HG03460 (cell line): ENCODE measurements at regions not wholly inside any gene's neighbourhood (a gene's known extent, or its start where the extent isn't known, plus 50 kb on each side); places are given as distances from the start of the nearest gene placed in this dataset.

Experiments
- ATAC-seq: cut with Tn5 transposase; IDR thresholded peaks from one replicate; pipeline ENCODE4 v1.9.1; 2021; ENCODE audit not compliant: unreplicated experiment

DNA sequence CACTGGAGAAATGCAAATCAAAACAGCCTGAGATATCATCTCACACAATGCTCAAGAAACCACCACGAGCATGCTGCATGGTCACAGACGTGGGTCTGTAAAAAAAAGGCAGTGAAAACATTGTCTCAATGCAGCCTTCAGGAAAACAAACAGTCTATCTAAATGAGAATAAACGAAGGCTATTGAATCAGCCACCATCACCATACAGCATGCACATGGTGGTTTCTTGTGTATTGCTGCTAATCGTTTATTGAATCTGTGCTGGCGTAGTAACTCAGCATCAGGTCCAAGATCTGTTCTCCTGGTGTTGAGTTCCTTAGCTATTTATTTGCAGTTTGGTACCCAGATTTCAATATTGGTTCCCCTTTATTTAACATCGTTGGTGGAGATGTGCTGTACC is 1115.0 kb downstream of the CDH18 start:
- no peak for ATAC-seq

DNA sequence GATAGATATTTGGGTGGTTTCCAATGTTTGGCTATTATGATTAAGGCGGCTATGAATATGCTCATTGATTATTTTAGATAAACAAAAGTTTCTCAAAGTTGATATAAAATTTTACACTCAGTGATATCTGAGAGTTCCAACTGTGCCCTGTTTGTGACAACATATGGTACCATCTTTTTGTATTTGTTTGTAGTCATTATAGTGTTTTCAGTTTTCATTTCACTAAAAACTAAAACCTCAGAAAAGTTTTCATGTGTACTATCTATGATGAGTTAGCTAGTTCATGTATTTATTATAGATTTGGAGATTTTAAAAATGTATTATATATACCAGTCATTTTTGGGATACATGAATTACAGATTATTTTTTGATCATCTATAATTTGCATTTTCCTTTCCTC is 1111.4 kb downstream of the CDH18 start:
- ATAC-seq, result no peak

DNA sequence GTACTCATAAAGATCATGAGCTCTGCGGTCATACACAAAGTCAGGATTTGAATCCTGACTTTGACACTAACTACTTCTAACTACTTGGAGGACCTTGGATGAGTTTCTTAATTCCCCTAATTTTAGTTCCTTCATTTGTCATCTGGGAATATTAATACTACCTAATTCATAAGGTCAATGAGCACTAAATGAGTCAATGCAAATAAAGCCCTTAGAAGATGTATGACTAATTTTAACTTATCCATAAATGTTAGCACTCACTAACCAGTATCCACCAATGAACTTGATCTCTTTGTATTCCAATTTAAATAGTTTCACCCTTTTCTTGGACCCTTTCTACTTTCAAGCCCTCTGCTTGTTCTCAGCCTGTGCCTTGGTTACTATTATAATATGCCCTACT is 1106.4 kb downstream of the CDH18 start:
- no peak for ATAC-seq

DNA sequence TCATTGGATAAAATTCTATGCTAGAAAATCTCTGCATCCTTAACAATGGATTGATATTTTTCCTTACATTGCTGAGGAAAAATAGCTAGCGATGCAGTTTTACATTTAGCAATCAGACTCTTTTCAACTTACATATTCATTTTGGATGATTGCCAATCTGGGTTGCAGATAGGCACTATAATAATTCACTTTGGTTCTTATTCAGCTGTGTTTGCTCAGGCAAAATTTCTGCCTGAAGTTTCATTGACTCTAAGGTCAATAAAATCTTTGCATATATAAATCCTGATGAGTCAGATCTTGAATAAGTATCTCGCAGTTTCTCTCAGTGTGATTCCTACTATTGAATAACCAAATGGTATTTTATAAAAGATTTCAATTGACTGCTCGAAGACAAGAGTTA is 1105.8 kb downstream of the CDH18 start:
- no peak for ATAC-seq

DNA sequence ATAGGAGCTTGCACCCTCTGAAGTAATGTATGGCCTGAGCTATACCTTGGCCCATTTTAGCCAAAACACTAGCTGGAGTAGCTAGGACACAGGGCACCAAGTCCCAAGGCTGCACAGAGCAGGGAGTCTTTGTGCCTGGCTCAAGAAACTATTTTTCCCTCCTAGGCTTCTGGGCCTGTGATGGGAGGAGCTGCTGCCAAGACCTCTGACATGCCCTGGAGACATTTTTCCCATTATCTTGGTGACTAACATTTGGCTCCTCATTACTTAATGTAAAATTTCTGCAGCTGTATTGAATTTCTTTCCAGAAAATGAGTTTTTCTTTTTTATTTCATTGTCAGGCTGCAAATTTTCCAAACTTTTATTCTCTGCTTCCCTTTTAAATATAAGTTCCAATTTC is 1099.2 kb downstream of the CDH18 start:
- ATAC-seq, result no peak

DNA sequence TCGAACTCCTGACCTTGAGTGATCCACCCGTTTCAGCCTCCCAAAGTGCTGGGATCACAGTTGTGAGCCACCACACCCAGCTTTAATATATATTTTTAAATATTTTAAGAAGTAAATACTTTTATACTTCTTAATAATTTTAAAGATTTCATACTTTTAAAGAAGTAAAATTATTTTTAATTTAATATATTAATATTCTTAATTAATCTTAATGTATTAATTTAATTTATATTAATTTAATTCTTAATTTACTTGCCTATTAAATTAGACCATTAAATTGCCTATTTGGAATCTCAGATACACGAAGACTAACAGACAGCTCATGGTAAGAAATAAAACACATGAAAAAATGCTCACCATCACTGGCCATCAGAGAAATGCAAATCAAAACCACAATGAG is 1087.4 kb downstream of the CDH18 start:
- ATAC-seq, result no peak

DNA sequence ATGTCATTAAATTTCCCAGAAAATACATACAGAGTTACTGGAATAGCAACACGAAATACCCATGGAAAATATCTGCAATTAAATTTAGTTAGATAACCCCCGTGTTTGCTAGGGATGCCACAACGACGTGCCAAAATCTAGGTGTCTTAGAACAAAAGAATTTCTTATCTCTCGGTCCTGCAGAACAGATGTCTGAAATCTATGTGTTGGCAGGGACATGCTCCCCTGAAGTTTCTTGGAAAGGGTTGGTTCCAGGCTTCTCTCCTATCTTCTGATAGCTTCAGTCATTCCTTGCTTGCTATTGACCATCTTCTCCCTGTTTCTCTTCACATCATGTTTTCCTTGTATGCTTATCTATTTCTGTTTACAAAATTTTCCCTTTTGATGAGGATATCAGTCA is 1067.0 kb downstream of the CDH18 start:
- no peak for ATAC-seq

DNA sequence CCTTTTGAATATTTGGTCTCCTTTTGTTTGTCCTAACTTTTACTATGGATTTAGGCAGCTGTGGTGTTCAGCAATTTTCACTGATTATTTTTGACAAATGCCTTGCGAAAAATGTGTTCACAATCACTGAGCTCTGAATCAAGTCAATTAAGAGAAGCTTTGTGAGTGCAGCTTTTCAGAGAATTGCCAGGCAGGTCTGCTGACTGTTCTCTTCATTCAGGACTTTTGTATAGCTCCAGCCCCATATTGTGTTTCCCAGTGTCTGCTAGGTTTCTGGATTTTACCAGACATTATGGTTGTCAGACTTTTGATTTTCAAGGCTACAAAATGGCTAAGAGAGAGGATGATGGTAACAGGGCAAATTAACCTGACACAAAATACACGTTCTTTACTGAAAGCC is 1055.9 kb downstream of the CDH18 start:
- ATAC-seq, result no peak

DNA sequence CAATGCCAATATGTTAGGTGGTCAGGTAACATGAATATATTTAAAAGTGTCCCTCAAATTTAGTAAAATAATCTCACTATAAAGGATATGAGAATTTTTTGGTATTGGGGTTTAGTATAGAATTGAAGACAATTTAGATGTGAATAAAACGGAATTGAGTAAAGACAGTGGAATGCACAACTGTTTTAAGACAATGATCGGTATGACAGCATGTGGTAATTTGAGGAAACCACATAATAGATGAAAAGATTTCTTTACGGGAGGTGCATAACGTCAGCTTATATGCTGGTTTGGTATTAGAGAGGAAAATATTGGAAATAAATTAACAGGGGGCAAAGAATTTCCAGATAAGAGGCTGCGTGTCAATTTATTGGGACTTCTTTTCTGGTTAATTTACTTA is 1043.2 kb downstream of the CDH18 start:
- ATAC-seq, result no peak

DNA sequence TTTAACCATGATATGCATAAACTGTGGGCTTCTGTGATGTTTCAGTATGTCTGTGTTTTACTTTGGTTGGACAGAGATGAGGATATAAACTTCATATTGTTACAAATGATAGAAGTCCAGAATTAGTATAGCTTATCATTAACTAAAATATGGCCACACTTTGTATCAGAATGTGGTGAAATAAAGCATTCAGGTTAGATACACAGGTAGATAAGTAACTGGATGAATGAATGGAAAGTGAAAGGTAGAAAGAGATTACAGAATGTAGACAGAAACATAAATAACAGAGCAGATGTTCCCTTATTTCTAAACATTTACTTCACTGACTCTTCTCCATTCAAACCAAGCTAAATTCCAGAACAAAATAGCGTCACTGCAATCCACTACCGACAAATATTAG is 1033.8 kb downstream of the CDH18 start:
- ATAC-seq, result no peak

DNA sequence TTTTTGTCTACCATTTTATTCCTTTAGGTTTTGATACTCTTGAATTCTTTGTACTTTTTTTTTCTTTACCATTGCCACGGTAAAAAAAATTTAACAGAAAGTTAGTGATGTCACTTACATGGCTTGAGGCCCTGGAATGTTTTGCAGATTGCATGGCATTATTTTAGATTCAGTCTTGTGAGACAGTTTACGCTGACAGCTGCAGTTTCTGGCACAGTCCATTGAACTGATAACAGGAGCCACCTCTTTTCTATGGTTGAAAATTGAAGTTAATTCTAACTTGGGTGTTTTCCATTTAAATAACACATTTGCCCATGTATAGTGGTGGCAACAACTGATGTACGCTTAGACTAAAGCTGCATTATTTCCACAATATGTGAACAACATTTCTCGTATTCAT is 1028.5 kb downstream of the CDH18 start:
- ATAC-seq, result no peak

DNA sequence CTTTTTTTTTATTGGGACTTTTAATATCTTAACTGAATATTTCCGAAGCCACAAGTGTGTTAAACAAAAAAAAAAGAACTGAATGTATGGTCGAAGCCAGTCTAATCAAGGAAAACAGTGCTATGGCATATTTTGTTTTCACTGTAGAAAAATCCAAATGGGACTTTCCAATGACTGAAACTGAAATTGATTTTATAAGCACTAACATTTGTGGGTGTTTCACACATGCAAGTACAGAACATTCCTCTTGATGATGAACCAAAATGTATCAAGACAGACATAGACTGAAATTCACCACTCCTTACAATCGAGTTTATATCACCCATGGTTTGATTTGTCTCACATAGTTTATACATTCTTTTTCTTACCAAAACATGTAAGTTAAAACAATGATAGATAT is 1026.8 kb downstream of the CDH18 start:
- no peak for ATAC-seq

DNA sequence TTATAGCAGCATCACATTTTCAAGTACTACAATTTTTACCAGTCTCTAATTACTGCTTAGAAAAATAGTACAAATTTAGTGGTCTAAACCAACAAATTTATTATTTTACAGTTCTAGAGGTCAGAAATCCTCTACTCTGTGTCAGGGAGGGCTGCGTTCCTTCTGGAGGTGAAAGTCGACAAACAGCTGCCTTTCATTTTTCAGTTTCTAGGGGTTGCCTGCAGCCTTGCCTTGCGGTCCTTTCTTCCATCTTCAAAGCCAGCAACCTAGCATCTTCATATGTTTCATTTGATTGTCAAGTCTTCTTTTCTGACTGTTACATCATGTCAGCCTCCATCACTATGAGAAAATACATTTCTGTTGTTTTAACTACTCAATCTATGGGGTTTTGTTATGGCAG is 1022.1 kb downstream of the CDH18 start:
- ATAC-seq, result no peak

DNA sequence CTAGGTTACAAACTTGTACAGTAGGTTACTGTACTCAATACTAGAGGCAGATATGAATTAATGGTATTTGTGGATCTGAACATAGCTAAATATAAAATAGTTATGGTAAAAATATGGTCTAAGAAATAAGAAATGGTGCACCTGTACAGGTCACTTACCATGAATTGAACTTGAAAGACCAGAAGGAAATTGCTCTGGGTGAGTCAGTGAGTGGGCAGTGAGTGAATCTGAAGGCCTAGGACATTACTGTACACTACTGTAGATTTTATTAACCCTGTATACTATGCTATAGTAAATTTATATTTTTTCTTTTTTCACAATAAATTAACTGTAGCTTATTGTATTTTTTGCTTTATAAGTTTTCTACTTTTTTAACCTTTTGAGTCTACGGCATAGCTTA is 1020.4 kb downstream of the CDH18 start:
- ATAC-seq, result no peak

DNA sequence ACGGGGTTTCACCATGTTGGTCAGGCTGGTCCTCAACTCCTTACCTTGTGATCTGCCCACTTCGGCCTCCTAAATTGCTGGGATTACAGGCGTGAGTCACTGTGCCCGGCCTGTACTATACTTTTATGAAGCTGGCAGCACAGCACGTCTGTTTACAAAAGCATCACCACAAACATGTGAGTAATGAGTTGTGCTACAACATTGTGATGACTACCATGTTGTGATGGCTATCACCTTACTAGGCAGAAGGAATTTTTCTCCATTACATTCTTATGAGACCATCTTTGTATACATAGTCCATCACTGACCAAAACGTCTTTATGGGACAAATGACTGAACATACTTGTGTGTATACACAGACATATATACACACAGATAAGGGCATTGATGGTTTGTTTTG is 1019.0 kb downstream of the CDH18 start:
- ATAC-seq, result no peak

DNA sequence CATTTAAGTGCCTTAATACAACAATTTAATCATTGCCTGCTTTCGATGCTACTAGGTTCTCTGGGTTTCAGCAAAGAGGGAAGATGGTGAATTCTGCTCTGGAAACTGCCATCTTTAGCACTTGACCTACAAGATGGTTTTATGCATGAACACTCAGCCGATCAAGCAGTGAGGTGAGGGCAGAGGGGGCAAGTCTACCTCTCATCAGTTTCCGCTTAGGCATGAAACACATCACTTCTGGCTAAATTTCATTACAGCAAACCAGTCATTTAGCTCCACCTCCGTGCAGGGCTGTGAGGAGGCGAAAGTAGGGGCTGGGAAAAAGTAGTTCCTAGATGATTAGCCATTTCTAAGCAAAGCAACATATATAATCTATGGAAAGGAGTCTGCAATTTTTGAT is 1018.0 kb downstream of the CDH18 start:
- no peak for ATAC-seq

DNA sequence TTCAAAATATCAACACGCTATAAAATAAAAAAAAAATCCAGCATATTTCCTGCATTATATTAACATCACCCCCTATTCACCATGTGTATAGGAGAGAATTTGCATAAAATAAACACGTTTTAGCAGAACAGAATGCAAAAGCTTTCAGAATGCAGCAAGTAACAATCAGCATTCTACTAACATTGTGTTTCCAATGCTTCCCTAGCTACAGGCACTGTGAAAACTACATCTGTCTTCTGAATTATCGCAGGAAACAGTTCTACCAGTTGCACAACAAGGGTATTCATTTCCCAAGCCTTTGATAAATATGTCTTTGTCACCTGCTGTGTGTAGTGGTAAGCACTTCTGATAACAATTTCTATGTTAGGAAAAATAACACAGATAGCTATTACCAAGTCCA is 1015.8 kb downstream of the CDH18 start:
- ATAC-seq, result no peak

DNA sequence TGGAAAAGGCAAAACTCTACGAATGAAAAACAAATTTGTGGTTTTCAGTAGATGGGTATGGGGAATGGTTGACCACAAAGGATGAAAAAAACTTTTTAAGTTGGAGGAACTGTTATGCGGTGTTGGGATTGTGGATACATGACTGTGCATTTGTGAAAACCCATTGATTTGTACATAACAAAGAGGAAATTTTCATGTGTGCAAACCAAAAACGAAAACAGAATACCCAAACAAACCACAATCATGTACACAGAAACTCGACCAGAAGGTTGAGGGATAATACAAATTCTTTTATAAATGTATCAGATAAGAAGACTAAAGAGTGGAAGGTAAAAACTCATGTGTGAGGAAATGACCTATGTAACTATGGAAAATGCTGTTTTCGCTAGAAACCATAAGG is 1012.4 kb downstream of the CDH18 start:
- ATAC-seq, result no peak

DNA sequence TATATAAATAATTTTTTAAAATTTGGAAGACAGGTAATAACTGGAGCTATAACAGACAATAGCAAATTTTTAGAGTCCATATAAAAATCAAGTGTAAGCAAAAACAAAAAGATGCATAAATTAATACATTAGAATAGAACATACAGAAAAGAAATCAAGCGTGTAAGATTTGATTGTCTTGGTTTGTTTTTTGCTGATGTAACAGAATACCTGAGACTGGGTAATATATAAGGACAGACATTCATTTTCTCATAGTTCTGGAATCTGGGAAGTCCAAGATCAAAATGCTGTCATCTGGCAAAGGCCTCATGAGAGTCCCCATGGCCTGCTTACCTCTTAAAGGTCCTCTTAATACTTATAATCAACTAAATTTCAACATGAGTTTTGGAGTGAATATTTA is 1010.1 kb downstream of the CDH18 start:
- ATAC-seq, result no peak

DNA sequence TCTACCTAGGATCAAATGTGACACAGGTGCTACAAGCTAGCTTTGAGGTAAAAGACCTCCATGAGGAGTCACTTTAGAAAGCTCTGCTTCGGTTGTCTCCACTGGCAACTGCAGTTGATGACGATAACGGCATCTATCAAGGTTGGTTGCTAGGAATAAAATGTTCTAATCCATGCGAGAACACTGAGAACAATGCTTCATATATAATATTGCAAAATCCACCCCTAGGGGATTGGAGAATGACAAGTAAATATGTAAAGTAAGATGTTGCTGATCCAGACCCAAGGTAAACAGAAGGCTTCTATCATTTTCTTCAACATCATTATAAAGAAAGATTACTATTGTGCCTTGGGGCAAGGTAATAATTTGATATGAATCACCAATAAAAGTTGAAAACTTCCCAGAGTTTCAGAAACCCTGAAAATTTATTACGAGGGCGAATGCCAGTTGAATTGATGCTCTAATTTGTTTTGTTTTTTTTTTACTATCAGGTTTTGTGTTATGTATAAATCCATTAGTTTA is 1003.4 kb downstream of the CDH18 start:
- ATAC-seq, result no peak

DNA sequence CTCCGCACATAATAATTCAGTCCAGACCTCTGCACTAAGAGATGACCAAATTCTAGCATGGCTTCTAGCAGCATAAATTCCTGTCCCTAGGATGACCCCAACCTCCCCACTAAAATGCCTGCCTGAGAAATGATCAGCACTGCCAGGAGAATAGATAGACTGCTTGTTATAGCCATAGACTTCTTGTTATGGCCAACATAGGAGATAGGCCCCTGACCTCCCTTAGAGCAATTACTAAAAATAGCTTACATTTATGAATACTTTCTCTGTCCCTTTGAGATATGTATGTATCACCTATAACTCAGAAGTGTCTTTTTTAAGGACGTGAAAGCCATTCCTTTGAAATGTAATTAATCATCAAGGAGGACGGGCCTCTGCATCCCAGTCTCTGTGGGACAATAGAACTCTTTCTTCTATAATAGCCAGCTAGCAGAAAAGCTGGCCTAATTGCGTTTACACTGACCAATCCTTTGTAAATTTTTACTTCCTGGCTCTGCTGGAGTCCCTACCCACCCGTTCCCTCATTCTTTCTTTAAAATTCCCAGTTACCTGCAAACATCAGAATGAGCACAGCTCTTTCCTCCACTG is 1002.7 kb downstream of the CDH18 start:
- ATAC-seq, result no peak

DNA sequence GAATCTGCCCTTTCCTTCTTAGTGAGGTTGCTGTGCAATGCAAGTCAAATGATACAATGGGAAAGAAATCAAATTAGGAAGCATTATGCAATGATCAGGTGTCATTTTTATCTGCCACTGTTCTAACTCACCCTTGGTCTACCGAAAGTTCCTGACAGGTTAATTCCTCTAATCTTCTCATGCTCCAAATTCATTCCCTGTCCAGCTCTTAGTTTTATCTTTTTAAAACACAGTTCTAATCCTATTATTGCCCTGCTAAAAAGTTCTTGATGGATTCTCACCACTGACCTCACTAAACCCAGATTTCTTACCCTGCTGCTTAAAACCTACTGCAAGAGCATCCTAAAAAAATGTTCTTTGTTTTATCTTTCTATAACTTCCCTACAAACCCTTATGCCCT is 1000.9 kb downstream of the CDH18 start:
- no peak for ATAC-seq

DNA sequence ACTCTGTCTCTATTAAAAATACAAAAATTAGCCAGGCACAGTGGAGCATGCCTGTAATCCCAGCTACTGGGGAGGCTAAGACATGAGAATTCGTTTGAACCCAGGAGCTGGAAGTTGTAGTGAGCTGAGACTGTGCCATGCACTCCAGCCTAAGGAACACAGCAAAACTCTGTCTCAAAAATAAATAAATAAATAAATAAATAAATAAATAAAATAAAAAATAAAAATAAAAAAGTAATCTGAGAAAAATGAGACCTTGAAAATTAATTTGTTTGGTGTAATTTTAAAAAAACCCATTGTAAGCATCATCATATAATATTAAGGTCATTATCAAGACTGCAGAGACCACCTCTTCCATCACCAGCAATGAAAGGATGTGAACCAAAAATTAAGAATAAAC is 997.1 kb downstream of the CDH18 start:
- no peak for ATAC-seq

DNA sequence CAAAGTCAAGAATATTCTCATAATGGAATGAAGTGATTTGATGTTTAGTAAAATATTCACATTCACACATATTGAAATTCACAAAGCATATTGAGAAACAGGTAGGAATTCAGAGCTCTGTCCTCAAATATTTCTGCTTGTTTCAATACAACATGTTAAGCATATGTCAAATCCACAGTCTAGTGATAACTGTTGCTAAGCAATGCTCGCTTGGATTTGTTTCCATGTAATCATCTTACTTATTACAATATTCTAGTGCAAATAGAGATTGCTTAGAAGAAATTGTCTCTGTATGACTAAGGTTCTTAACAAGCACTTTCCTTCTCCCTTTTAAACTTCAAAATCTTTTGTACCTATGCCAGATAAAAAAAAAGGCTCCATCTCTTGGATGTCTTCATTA is 995.7 kb downstream of the CDH18 start:
- no peak for ATAC-seq
